ENCODE measurements at regions not wholly inside any gene's neighbourhood (a gene's known extent, or its start where the extent isn't known, plus 50 kb on each side); places are given as distances from the start of the nearest gene placed in this dataset.

DNA sequence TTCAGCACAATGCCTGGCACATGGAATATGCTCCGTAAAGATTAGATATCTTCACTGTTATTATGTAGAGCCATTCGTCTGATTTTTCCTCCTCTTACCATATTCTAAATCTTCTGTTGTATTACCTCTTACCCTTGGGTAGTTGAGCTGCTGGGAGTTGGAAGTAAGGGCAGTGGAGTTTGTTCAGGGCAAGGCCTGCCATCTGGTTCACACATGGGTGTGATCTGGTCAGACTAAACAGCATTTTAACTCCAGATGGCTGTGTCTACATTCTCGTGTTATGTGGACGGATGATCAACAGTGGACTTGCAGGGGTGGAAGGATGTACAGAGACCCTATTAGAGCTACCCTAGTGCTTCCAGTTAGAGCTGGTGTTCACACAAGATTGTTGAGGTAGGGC is 164.9 kb downstream of the ZIC5 start:
- H3K9me3 ChIP-seq (ENCODE audit: control insufficient read depth, low read depth, low read length): no peaks in the 10 kb centered on the region
- no peaks in the 10 kb centered on the region for H3K4me1 ChIP-seq (ENCODE audit: control insufficient read depth, extremely low read depth, insufficient read depth, low read length)
- H3K4me2 ChIP-seq (ENCODE audit: control insufficient read depth, extremely low read depth, insufficient read depth, low read depth, low read length): no peak overlapping the region
- H4K20me1 ChIP-seq (ENCODE audit: control insufficient read depth, extremely low read depth, insufficient read depth, low read length): no peaks in the 10 kb centered on the region
- H3K27ac ChIP-seq (ENCODE audit: control insufficient read depth, insufficient read depth, low read length): no peak overlapping the region
- TF ChIP-seq EZH2 (IDR thresholded peaks at IDR 0.05; ENCODE audit: low read length): no peak
- TF ChIP-seq, protein P1, sequence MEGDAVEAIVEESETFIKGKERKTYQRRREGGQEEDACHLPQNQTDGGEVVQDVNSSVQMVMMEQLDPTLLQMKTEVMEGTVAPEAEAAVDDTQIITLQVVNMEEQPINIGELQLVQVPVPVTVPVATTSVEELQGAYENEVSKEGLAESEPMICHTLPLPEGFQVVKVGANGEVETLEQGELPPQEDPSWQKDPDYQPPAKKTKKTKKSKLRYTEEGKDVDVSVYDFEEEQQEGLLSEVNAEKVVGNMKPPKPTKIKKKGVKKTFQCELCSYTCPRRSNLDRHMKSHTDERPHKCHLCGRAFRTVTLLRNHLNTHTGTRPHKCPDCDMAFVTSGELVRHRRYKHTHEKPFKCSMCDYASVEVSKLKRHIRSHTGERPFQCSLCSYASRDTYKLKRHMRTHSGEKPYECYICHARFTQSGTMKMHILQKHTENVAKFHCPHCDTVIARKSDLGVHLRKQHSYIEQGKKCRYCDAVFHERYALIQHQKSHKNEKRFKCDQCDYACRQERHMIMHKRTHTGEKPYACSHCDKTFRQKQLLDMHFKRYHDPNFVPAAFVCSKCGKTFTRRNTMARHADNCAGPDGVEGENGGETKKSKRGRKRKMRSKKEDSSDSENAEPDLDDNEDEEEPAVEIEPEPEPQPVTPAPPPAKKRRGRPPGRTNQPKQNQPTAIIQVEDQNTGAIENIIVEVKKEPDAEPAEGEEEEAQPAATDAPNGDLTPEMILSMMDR (optimal IDR thresholded peaks at IDR 0.05 in 1 of 3, IDR thresholded peaks at IDR 0.05 in 1 of 3, conservative IDR thresholded peaks at IDR 0.05 in 1 of 3; ENCODE audit: extremely low read depth in 1 of 3, insufficient read depth in 2 of 3, low read length in 3 of 3): no peak
- H3K79me2 ChIP-seq (ENCODE audit: control insufficient read depth, insufficient read depth, low read length): no peaks in the 10 kb centered on the region
- FAIRE-seq: no peak
- dilution Hi-C loops (cut with MboI; ENCODE audit: extremely low pct_ligation_motif_present, low sequenced_read_pairs): no loop called here
- no peaks in the 10 kb centered on the region for H3K9me1 ChIP-seq (ENCODE audit: control insufficient read depth, extremely low read depth, insufficient read depth, low read length)
- no peak overlapping the region for H3K4me3 ChIP-seq (ENCODE audit: control insufficient read depth in 2 of 3, extremely low read depth in 1 of 3, insufficient read depth in 2 of 3, low read depth in 1 of 3, low read length in 3 of 3)
- H3K9ac ChIP-seq (ENCODE audit: control insufficient read depth, extremely low read depth, insufficient read depth, low read length): no peak overlapping the region
- H3K36me3 ChIP-seq (ENCODE audit: control insufficient read depth in 2 of 2, extremely low read depth in 1 of 2, insufficient read depth in 2 of 2, low read length in 2 of 2): no peaks in the 10 kb centered on the region
- no peaks in the 10 kb centered on the region for H3K27me3 ChIP-seq (ENCODE audit: control insufficient read depth, extremely low read depth, insufficient read depth, low read length)
- no peak overlapping the region for H2AFZ ChIP-seq (ENCODE audit: control insufficient read depth, low read length)
- no peak for DNase-seq (ENCODE audit: low read depth, low spot score)

DNA sequence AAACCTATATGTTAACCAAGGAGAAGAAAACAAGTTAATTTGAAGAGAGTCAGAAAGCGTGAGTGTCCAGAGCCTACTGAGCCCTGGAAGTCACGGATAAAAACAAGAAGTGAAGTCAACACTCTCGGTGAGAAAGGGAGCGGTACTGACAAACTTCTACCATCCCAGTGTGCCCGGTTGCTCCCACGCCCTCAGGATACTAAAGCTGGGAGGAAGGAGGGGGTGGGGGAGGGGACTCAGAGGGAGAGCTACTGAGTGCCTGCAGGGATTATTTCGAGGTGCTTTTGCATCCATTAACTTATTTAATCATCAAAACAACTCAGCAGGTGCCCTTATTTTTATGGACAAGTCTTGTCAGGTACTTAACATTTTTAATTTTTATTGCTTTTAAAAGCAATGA is 166.2 kb downstream of the ZIC5 start:
- Histone ChIP-seq H3K4me1 (ENCODE audit: control insufficient read depth, extremely low read depth, insufficient read depth, low read length) (no peaks in the 10 kb centered on the region), H3K9ac (ENCODE audit: control insufficient read depth, extremely low read depth, insufficient read depth, low read length) (no peak overlapping the region), H3K36me3 (ENCODE audit: control insufficient read depth in 2 of 2, extremely low read depth in 1 of 2, insufficient read depth in 2 of 2, low read length in 2 of 2) (no peaks in the 10 kb centered on the region), H4K20me1 (ENCODE audit: control insufficient read depth, extremely low read depth, insufficient read depth, low read length) (no peaks in the 10 kb centered on the region), H3K27me3 (ENCODE audit: control insufficient read depth, extremely low read depth, insufficient read depth, low read length) (no peaks in the 10 kb centered on the region), H3K9me1 (ENCODE audit: control insufficient read depth, extremely low read depth, insufficient read depth, low read length) (no peaks in the 10 kb centered on the region), H3K4me2 (ENCODE audit: control insufficient read depth, extremely low read depth, insufficient read depth, low read depth, low read length) (no peak overlapping the region), H2AFZ (ENCODE audit: control insufficient read depth, low read length) (no peak overlapping the region), H3K9me3 (ENCODE audit: control insufficient read depth, low read depth, low read length) (no peaks in the 10 kb centered on the region), H3K4me3 (ENCODE audit: control insufficient read depth in 2 of 3, extremely low read depth in 1 of 3, insufficient read depth in 2 of 3, low read depth in 1 of 3, low read length in 3 of 3) (no peak overlapping the region), H3K27ac (ENCODE audit: control insufficient read depth, insufficient read depth, low read length) (no peak overlapping the region), H3K79me2 (ENCODE audit: control insufficient read depth, insufficient read depth, low read length) (no peaks in the 10 kb centered on the region)
- TF ChIP-seq, protein P1 (optimal IDR thresholded peaks at IDR 0.05 in 1 of 3, IDR thresholded peaks at IDR 0.05 in 1 of 3, conservative IDR thresholded peaks at IDR 0.05 in 1 of 3; ENCODE audit: extremely low read depth in 1 of 3, insufficient read depth in 2 of 3, low read length in 3 of 3): no peak
- TF ChIP-seq EZH2 (IDR thresholded peaks at IDR 0.05; ENCODE audit: low read length): no peak
- dilution Hi-C loops (cut with MboI; ENCODE audit: extremely low pct_ligation_motif_present, low sequenced_read_pairs): no loop called here
- FAIRE-seq: no peak
- DNase-seq (ENCODE audit: low read depth, low spot score): no peak
